Neural cell (in vitro differentiated cells): ENCODE measurements at regions not wholly inside any gene's neighbourhood (a gene's known extent, or its start where the extent isn't known, plus 50 kb on each side); places are given as distances from the start of the nearest gene placed in this dataset.

Experiments
- H2AFZ ChIP-seq: fragments of 200-600, 300-800 bp; sonication (generic), shearing (Covaris generic); 2 replicates; pipeline ENCODE4 v1.6.0; 2014; ENCODE audit warnings: low read depth, mild to moderate bottlenecking, antibody characterized with exemption, low read length, moderate library complexity
- H3F3A ChIP-seq: fragments of 200-600 bp; shearing (Covaris generic); 2 replicates; pipeline ENCODE4 v1.6.1; 2016; ENCODE audit warnings: mild to moderate bottlenecking, moderate library complexity, mixed read lengths, antibody characterized with exemption, low read length; ENCODE audit not compliant: insufficient read depth, poor library complexity, severe bottlenecking
- H3K27ac ChIP-seq: fragments of 200-600, 300-800 bp; sonication (generic), shearing (Covaris generic); 2 replicates; pipeline ENCODE4 v1.5.1; 2014; ENCODE audit warnings: mild to moderate bottlenecking, low read length, moderate library complexity
- H3K27me3 ChIP-seq: fragments of 300-800, 200-600 bp; sonication (generic), shearing (Covaris generic); 2 replicates; pipeline ENCODE4 v1.6.0; 2014; ENCODE audit warnings: mild to moderate bottlenecking, low read depth, low read length, moderate library complexity; ENCODE audit not compliant: insufficient read depth
- H3K36me3 ChIP-seq: fragments of 300-800, 200-600 bp; sonication (generic), shearing (Covaris generic); 2 replicates; pipeline ENCODE4 v1.5.1; 2014; ENCODE audit warnings: mild to moderate bottlenecking, antibody characterized with exemption, low read length, moderate library complexity; ENCODE audit not compliant: insufficient read depth
- H3K4me2 ChIP-seq: fragments of 300-800, 200-600 bp; sonication (generic), shearing (Covaris generic); 2 replicates; pipeline ENCODE4 v1.6.0; 2014; ENCODE audit warnings: mild to moderate bottlenecking, low read length
- H3K4me3 ChIP-seq: fragments of 300-800, 200-600 bp; sonication (generic), shearing (Covaris generic); 2 replicates; pipeline ENCODE4 v1.5.1; 2014; ENCODE audit warnings: mild to moderate bottlenecking, low read length, moderate library complexity
- H3K79me2 ChIP-seq: fragments of 200-600 bp; shearing (Covaris generic); replicated peaks from 2 replicates; pipeline ENCODE4 v1.6.0; 2014; ENCODE audit warnings: mild to moderate bottlenecking, low read length, moderate library complexity; ENCODE audit not compliant: insufficient read depth
- H3K9ac ChIP-seq: fragments of 300-800, 200-600 bp; sonication (generic), shearing (Covaris generic); 2 replicates; pipeline ENCODE4 v1.6.1; 2016; ENCODE audit warnings: mild to moderate bottlenecking, low read length, mixed read lengths
- H3K9me2 ChIP-seq: fragments of 200-600 bp; shearing (Covaris generic); 2 replicates; pipeline ENCODE4 v1.6.1; 2016; ENCODE audit warnings: mild to moderate bottlenecking, low read length, mixed read lengths; ENCODE audit not compliant: insufficient read depth
- H3K9me3 ChIP-seq: fragments of 200-600, 300-800 bp; sonication (generic), shearing (Covaris generic); 2 replicates; pipeline ENCODE4 v1.6.1; 2016; ENCODE audit warnings: mild to moderate bottlenecking, mixed run types, low read length, moderate library complexity, mixed read lengths
- H4K20me1 ChIP-seq: fragments of 200-600 bp; shearing (Covaris generic); 2 replicates; pipeline ENCODE4 v1.6.1; 2016; ENCODE audit warnings: mild to moderate bottlenecking, mixed run types; ENCODE audit not compliant: insufficient read depth
- EP300 ChIP-seq: fragments of 450-650 bp; conservative IDR thresholded peaks from 2 replicates; pipeline ENCODE4 v1.6.1; 2014; ENCODE audit warnings: antibody characterized with exemption, mild to moderate bottlenecking, moderate library complexity; ENCODE audit not compliant: poor library complexity, severe bottlenecking
- EZH2 ChIP-seq: fragments of 200-600, 300-800 bp; shearing (Covaris generic), sonication (generic); IDR thresholded peaks from 2 replicates; pipeline ENCODE4 v1.6.1; 2014; ENCODE audit warnings: antibody characterized with exemption, low read length, borderline replicate concordance, mild to moderate bottlenecking; ENCODE audit not compliant: insufficient read depth, poor library complexity, severe bottlenecking
- MXI1 ChIP-seq: fragments of 450-650 bp; conservative IDR thresholded peaks from 2 replicates; pipeline ENCODE4 v1.6.1; 2014; ENCODE audit warnings: antibody characterized with exemption, mild to moderate bottlenecking; ENCODE audit not compliant: poor library complexity, severe bottlenecking
- POLR2AphosphoS5 ChIP-seq: IDR thresholded peaks from 2 replicates; pipeline ENCODE4 v1.6.1; 2012
- RAD21 ChIP-seq: fragments of 450-650 bp; conservative IDR thresholded peaks from 2 replicates; pipeline ENCODE4 v1.6.1; 2014; ENCODE audit warnings: antibody characterized with exemption, mild to moderate bottlenecking, moderate library complexity
- SMC3 ChIP-seq: fragments of 450-650 bp; conservative IDR thresholded peaks from 2 replicates; pipeline ENCODE4 v1.6.1; 2014; ENCODE audit warnings: antibody characterized with exemption, mild to moderate bottlenecking, moderate library complexity; ENCODE audit not compliant: poor library complexity
- TAF1 ChIP-seq: IDR thresholded peaks from 2 replicates; pipeline ENCODE4 v1.6.1; 2012; ENCODE audit warnings: low read depth
- TF ChIP-seq, protein P1 (sequence below): IDR thresholded peaks from 2 replicates; pipeline ENCODE4 v1.6.1; 2012; ENCODE audit warnings: borderline replicate concordance
- TF ChIP-seq, protein P2 (sequence below): fragments of 450-650 bp; IDR thresholded peaks from 2 replicates; pipeline ENCODE4 v1.5.1; 2014; ENCODE audit warnings: antibody characterized with exemption, mild to moderate bottlenecking, moderate library complexity; ENCODE audit not compliant: poor library complexity, severe bottlenecking

DNA sequence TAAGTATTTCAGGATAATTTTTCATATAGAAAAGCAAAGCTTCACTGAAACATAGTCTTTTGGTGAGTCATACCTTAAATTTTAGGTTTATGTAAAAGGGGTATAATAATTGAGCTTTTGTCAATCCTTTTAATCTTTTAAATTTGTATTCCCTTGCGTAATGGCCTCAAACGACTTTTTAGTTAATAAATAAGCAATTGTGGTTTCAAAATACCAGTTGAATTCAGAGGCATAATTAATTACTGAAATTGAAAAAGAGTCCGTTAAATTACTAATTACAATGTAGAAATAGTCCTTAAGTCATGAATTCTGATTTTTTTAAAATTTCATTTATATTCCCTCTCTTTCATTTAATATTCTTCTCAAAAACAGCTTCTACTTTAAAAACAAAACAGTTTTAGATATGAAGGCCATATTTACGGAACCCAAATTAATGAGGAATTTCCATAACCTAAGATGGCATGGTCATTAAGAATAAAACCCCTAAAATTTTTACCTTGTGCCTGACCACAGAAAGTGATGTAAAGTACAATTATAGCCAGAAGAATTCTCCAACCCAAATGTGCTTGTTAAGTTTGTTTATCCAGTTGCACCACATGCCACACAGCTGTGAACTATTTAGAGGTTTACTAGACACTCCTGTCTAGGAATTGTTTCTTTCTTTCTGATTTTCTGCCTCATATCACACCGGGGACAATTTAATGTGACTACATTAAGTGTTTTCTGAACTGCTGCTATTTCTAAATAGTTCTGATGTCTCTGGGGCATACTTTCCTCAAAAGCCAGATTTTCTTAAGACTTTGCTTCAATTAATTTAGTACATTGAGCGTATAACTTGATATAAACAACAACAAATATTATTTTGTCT lies 60.7 kb upstream of the ITGA4 start:
- TF ChIP-seq, protein P1, sequence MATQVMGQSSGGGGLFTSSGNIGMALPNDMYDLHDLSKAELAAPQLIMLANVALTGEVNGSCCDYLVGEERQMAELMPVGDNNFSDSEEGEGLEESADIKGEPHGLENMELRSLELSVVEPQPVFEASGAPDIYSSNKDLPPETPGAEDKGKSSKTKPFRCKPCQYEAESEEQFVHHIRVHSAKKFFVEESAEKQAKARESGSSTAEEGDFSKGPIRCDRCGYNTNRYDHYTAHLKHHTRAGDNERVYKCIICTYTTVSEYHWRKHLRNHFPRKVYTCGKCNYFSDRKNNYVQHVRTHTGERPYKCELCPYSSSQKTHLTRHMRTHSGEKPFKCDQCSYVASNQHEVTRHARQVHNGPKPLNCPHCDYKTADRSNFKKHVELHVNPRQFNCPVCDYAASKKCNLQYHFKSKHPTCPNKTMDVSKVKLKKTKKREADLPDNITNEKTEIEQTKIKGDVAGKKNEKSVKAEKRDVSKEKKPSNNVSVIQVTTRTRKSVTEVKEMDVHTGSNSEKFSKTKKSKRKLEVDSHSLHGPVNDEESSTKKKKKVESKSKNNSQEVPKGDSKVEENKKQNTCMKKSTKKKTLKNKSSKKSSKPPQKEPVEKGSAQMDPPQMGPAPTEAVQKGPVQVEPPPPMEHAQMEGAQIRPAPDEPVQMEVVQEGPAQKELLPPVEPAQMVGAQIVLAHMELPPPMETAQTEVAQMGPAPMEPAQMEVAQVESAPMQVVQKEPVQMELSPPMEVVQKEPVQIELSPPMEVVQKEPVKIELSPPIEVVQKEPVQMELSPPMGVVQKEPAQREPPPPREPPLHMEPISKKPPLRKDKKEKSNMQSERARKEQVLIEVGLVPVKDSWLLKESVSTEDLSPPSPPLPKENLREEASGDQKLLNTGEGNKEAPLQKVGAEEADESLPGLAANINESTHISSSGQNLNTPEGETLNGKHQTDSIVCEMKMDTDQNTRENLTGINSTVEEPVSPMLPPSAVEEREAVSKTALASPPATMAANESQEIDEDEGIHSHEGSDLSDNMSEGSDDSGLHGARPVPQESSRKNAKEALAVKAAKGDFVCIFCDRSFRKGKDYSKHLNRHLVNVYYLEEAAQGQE: no peak
- TF ChIP-seq POLR2AphosphoS5 (no peak), RAD21 (no peak), EP300 (no peak), EZH2 (no peak), MXI1 (no peak), SMC3 (no peak), TAF1 (no peak)
- TF ChIP-seq, protein P2, sequence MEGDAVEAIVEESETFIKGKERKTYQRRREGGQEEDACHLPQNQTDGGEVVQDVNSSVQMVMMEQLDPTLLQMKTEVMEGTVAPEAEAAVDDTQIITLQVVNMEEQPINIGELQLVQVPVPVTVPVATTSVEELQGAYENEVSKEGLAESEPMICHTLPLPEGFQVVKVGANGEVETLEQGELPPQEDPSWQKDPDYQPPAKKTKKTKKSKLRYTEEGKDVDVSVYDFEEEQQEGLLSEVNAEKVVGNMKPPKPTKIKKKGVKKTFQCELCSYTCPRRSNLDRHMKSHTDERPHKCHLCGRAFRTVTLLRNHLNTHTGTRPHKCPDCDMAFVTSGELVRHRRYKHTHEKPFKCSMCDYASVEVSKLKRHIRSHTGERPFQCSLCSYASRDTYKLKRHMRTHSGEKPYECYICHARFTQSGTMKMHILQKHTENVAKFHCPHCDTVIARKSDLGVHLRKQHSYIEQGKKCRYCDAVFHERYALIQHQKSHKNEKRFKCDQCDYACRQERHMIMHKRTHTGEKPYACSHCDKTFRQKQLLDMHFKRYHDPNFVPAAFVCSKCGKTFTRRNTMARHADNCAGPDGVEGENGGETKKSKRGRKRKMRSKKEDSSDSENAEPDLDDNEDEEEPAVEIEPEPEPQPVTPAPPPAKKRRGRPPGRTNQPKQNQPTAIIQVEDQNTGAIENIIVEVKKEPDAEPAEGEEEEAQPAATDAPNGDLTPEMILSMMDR: no peak

DNA sequence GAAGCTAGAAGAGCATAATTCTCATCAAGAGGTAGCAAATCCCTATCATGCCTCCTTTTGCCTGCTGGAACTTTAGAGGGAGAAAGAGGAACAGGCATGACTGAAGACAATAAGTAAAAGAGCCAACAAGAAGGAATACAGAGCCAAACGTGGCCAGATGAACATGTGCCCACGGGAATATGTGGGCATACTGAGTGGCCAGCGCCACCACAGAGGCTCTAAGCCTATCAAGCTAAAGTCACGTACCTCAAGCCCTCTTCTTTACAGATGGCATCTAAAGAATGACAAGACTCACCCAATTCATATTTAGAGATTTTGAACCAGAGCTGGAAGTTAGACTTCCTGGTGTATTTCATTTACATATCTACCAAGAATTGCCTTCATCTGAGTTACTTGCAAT lies 59.9 kb upstream of the ITGA4 start:
- no peaks in the 10 kb centered on the region for H3F3A ChIP-seq
- H4K20me1 ChIP-seq: no peaks in the 10 kb centered on the region
- H3K4me3 ChIP-seq: no peak overlapping the region

More for the DNA sequence above, 60.7 kb upstream of the ITGA4 start:
- Histone ChIP-seq H3K4me3 (no peak overlapping the region), H3K27ac (no peak overlapping the region), H3K4me2 (no peak overlapping the region), H3K9me3 (no peaks in the 10 kb centered on the region), H2AFZ (no peak overlapping the region), H3K9me2 (no peaks in the 10 kb centered on the region), H3F3A (no peaks in the 10 kb centered on the region), H3K36me3 (no peaks in the 10 kb centered on the region), H4K20me1 (no peaks in the 10 kb centered on the region), H3K79me2 (no peaks in the 10 kb centered on the region), H3K9ac (no peak overlapping the region), H3K27me3 (no peaks in the 10 kb centered on the region)

More for the DNA sequence above, 59.9 kb upstream of the ITGA4 start:
- H2AFZ ChIP-seq: no peak overlapping the region
- no peaks in the 10 kb centered on the region for H3K27me3 ChIP-seq
- H3K9me3 ChIP-seq: no peaks in the 10 kb centered on the region
- H3K27ac ChIP-seq: no peak overlapping the region
- H3K79me2 ChIP-seq: no peaks in the 10 kb centered on the region
- TF ChIP-seq SMC3 (no peak), RAD21 (no peak), POLR2AphosphoS5 (no peak)
- H3K4me2 ChIP-seq: no peak overlapping the region
- no peak overlapping the region for H3K9ac ChIP-seq
- no peaks in the 10 kb centered on the region for H3K9me2 ChIP-seq
- no peaks in the 10 kb centered on the region for H3K36me3 ChIP-seq
